Adipocyte (in vitro differentiated cells): ENCODE measurements at regions not wholly inside any gene's neighbourhood (a gene's known extent, or its start where the extent isn't known, plus 50 kb on each side); places are given as distances from the start of the nearest gene placed in this dataset.

ENCODE experiments used
- DNase-seq: peaks from one replicate; pipeline ENCODE4 v3.0.0-alpha.2; 2015; ENCODE audit warnings: low read depth
- H3K27me3 ChIP-seq: replicated peaks from 2 replicates; pipeline ENCODE4 v1.7.0; 2013; ENCODE audit warnings: mild to moderate bottlenecking, low read length, moderate library complexity; ENCODE audit not compliant: control insufficient read depth, insufficient read depth
- H3K36me3 ChIP-seq: 2 replicates; pipeline ENCODE4 v1.7.0; 2013; ENCODE audit warnings: low read length, mild to moderate bottlenecking, moderate library complexity; ENCODE audit not compliant: control insufficient read depth, insufficient read depth, severe bottlenecking
- H3K4me1 ChIP-seq: 2 replicates; pipeline ENCODE4 v1.7.0; 2013; ENCODE audit warnings: mild to moderate bottlenecking, low read length, moderate library complexity; ENCODE audit not compliant: control insufficient read depth, insufficient read depth
- H3K4me3 ChIP-seq: 2 replicates; pipeline ENCODE4 v1.7.0; 2013; ENCODE audit warnings: mild to moderate bottlenecking, low read length, moderate library complexity
- H3K9ac ChIP-seq: 2 replicates; pipeline ENCODE4 v1.7.0; 2013; ENCODE audit warnings: mild to moderate bottlenecking, low read length, moderate library complexity
- H3K9me3 ChIP-seq: 2 replicates; pipeline ENCODE4 v1.7.0; 2013; ENCODE audit warnings: mild to moderate bottlenecking, low read length, moderate library complexity; ENCODE audit not compliant: control insufficient read depth

- Histone ChIP-seq H3K36me3 (peaks cover 8% of the 10 kb centered on the region), H3K4me3 (no peak overlapping the region), H3K4me1 (peaks cover 6% of the 10 kb centered on the region), H3K27me3 (peaks cover 20% of the 10 kb centered on the region), H3K9ac (no peak overlapping the region), H3K9me3 (peaks cover 11% of the 10 kb centered on the region)
- DNase-seq: no peak
These were observed 514.8 kb downstream of the MN1 start for GRCh38 chr22:27286711-27287110.

DNA sequence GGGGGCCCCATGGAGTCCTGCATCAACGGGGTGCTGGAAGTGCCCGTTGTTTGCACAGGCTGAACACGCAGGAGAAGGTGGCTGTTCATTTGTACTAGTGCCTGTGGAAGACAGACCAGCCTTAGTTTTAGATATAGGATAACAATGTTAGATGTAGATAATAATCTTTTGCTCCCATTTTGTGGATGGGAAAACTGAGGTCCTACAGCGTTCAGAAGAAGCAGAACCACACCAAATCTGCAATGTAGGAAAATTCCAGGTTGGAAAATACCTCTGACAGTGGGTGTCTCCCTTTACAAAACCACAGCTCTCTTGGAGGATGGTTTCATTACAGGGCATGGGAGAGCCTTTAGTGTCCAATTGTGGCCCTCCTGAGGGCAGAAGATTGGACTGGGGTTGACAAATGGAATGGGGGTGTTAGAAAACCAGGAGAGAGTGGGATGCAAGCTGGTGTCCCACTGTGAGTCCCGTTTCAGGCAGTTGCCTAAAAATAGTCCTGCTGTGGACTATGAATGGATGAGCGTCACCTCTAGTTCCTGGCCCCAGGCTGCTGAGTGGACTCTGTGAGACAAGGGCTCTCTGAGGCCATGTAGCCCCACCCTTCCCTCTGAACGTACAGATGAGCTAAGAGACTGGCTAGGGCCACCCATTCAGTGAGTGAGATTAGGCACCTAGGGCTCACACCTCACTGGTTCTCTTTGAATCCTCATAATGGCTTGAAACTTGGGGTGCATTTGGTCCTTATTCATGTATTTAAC, 508.8 kb downstream of the MN1 start:
- Histone ChIP-seq H3K36me3 (no peaks in the 10 kb centered on the region), H3K4me1 (peaks cover 2% of the 10 kb centered on the region)

DNA sequence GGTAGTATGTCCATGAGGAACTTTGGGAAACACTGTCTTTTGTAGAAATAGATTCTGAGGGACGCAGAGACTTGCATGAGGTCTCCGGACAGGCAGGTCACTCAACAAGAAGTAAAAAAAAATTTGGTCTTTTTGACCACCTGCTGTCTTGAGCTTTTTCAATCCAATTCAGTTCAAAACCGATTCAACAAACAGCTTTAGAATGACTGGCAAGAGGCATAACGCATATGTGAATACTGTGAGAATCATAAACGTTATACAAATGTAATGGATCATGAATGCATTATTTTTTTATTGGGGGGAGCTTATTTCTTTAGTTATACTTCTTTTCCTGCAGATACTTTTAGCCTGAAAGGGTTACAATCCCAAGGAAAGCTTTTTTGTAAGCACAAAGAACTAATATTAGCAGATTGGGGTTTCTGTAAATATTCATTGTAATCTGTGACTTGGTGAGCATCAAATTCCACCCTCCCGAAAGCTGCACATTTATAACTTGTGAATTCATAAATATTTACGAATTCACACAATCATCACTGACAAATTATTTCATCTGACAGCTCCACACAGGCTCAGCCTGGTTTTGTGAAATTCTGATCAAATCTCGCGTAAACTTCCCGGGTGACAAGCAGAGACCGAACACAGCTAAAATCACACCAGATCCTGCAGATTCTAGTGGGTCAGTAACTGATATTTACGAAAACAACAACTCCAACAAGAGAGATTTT, 507.7 kb downstream of the MN1 start:
- no peak for DNase-seq
- Histone ChIP-seq H3K4me1 (peaks cover 6% of the 10 kb centered on the region), H3K4me3 (no peak overlapping the region), H3K27me3 (peaks cover 48% of the 10 kb centered on the region), H3K36me3 (no peaks in the 10 kb centered on the region), H3K9me3 (no peaks in the 10 kb centered on the region), H3K9ac (no peak overlapping the region)

More for the DNA sequence above, 508.8 kb downstream of the MN1 start:
- H3K9ac ChIP-seq: no peak overlapping the region
- no peak overlapping the region for H3K4me3 ChIP-seq
- DNase-seq: no peak
- H3K27me3 ChIP-seq: peaks cover 39% of the 10 kb centered on the region
- H3K9me3 ChIP-seq: no peaks in the 10 kb centered on the region

DNA sequence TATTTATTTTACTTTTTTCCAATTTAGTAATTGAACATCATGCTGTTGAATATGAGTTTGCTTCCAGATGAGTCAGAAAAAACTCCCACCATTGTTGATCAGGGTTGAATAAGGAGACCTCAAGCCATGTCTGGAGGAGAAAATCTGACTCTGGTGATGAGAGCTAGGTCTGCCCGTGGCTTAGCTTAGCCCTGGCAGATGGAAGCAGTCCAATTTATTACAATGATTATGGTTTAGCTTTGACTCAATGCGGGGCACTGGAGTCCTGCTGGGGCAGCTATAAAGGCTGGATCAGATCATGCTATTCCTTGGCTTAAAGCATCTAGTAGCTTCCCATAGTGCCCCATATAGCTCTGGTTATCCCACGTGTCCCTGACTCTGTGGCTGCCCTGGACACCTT, 506.5 kb downstream of the MN1 start:
- no peak overlapping the region for H3K4me3 ChIP-seq
- H3K4me1 ChIP-seq: peaks cover 9% of the 10 kb centered on the region
- no peaks in the 10 kb centered on the region for H3K9me3 ChIP-seq
- no peak overlapping the region for H3K9ac ChIP-seq
- H3K27me3 ChIP-seq: peaks cover 44% of the 10 kb centered on the region
- H3K36me3 ChIP-seq: no peaks in the 10 kb centered on the region
- DNase-seq: no peak

DNA sequence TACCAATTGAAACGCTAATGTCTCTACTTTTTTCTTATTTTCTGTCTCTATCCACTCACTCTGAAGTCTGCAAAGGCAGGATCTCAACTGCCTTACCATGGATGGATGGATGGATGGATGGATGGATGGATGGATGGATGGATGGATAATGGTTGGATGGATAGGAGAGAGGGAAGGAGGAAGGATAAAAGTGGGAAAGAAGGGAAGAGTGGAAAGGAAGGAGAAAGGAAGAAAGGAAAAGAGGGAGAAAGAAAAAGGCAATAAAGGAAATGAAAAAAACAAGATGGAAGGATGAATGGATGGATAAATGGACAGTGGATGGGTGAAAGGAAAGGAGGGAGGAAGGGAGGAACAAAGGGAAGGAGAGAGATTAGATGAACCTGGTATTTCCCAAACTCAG, 506.0 kb downstream of the MN1 start:
- H3K36me3 ChIP-seq: no peaks in the 10 kb centered on the region
- H3K27me3 ChIP-seq: peaks cover 44% of the 10 kb centered on the region
- H3K4me1 ChIP-seq: peaks cover 9% of the 10 kb centered on the region
- no peaks in the 10 kb centered on the region for H3K9me3 ChIP-seq
- no peak overlapping the region for H3K4me3 ChIP-seq
- no peak for DNase-seq
- H3K9ac ChIP-seq: no peak overlapping the region

- no peak overlapping the region for H3K4me3 ChIP-seq
- H3K27me3 ChIP-seq: peaks cover 44% of the 10 kb centered on the region
- DNase-seq: no peak
- H3K36me3 ChIP-seq: no peaks in the 10 kb centered on the region
- H3K9ac ChIP-seq: no peak overlapping the region
- no peaks in the 10 kb centered on the region for H3K9me3 ChIP-seq
- H3K4me1 ChIP-seq: peaks cover 9% of the 10 kb centered on the region
These were observed 505.4 kb downstream of the MN1 start for GRCh38 chr22:27296091-27296675.

GRCh38 chr22:27297125-27297524, 504.4 kb downstream of the MN1 start:
- Histone ChIP-seq H3K9ac (no peak overlapping the region), H3K27me3 (peaks cover 40% of the 10 kb centered on the region), H3K9me3 (no peaks in the 10 kb centered on the region), H3K36me3 (no peaks in the 10 kb centered on the region), H3K4me3 (no peak overlapping the region), H3K4me1 (peaks cover 9% of the 10 kb centered on the region)
- DNase-seq: no peak

- Histone ChIP-seq H3K9me3 (no peaks in the 10 kb centered on the region), H3K4me3 (no peak overlapping the region), H3K4me1 (peaks cover 9% of the 10 kb centered on the region), H3K9ac (no peak overlapping the region), H3K36me3 (no peaks in the 10 kb centered on the region), H3K27me3 (peaks cover 47% of the 10 kb centered on the region)
- DNase-seq: no peak
These were observed 503.2 kb downstream of the MN1 start for GRCh38 chr22:27298332-27298731.

DNA sequence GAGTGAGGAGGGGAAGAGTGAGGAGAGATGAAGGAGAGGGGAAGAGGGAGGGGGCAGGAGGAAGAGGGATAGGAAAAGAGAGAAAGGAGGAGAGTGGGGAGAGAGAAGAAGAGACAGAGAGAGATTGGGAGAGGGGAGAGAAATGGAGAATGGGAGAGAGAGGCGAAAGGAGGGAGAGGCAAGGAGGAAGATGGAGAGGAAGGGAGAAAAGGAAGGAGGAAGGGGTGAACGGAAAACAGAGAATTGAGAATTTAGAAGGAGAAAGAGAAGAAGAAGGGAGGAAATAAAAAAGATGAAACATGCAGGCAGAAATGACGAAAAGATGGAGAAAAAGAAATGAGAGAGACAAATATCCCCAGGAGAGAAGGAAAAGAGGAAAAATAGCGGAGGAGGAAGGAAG, 502.8 kb downstream of the MN1 start:
- DNase-seq: no peak
- Histone ChIP-seq H3K27me3 (peaks cover 51% of the 10 kb centered on the region), H3K36me3 (no peaks in the 10 kb centered on the region), H3K9me3 (no peaks in the 10 kb centered on the region), H3K4me1 (peaks cover 9% of the 10 kb centered on the region), H3K9ac (no peak overlapping the region), H3K4me3 (peak overlapping the region; percentile 26)

DNA sequence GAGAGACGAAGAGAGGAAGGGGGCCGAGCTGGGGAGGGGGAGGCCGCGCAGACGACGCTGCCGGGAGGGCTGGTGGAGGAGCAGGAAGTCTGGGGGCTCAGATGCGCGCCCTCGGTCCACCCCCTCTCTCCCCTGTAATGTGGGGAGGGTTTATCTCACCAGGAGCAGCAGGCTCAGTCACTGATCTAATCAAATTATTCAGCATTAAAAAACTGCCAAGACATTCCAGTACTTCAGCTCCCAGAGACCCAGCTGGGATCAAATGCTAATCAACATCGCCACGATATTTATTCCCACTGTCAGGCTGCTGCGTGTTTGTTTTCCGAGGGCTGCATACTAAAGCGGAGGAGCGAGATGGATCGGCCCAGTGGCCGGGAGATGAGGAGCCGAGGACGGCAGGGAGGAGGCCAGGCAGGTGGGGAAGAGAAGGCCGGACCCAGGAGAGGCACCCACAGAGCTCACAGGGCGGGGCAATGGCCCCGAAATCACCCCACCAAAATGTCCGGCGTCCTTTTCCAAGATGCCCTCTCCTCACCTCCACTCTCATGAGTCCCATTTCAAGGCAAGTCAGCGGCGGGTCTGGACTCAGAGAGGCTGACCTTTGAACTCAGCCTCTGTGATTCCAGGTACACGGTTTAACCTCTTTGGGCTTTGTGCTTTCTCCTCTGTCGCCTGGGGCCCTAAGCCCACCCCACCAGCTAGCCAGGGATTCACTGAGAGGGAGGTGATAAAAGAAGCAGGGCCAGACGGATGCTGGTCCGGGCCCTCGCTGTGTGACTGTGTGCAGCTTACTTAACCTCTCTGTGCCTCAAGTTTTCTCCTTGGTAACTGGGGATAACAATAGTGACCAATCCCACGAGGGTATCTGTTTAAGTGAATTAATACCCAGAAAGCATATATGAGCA, 502.1 kb downstream of the MN1 start:
- H3K9me3 ChIP-seq: no peaks in the 10 kb centered on the region
- H3K27me3 ChIP-seq: peaks cover 56% of the 10 kb centered on the region
- H3K9ac ChIP-seq: no peak overlapping the region
- H3K4me1 ChIP-seq: peaks cover 9% of the 10 kb centered on the region
- peak overlapping the region; percentile 26 for H3K4me3 ChIP-seq
- DNase-seq: no peak
- H3K36me3 ChIP-seq: no peaks in the 10 kb centered on the region
